Stimulated activated CD4-positive, alpha-beta T cell treated with anti-CD3 and anti-CD28 coated beads, Interleukin-2, amount 100 ng/mL, for 24 hours (primary cell): ENCODE measurements at regions not wholly inside any gene's neighbourhood (a gene's known extent, or its start where the extent isn't known, plus 50 kb on each side); places are given as distances from the start of the nearest gene placed in this dataset.

ENCODE experiments used
- DNase-seq, 2 donors: peaks; one replicate each; pipeline ENCODE4 v3.0.0-alpha.2; 2020

DNA sequence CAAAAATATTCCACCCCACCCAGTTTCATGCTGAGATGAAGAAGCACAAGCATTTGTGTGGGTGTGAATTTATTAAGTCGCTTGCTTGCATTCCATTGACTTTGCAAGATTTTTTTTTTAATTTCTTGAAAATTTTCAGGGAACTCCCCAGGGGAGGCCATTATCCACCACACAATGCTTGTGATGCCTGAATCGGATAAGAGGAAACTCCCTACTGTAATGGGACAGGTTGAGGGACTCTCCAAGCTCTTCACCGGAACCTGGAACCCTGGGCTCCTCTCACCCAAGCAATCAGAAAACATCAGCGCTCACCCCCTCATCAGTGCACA, 153.6 kb upstream of the ZMIZ1 start:
- DNase-seq: no peak

DNA sequence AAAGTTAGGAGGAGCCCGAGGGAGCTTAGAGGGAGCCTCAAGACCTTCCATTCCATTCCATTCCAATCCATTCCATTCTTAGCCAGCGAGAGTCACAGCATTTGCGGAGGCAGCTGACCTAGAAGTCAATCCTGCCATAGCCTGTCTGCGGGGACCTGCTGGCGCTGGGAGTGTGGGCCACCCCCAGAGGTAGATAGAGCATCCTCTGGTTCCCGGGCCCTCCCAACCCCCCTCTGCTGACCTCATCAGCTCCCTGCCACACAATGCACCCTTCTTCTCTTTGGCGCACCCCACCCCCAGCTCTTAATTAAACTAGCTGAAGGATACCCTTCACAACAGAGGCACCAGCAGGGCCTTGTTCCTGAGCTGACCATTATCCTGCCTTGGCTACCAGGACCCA, 152.5 kb upstream of the ZMIZ1 start:
- DNase-seq: no peak

GRCh38 chr10:78919181-78919966, 149.4 kb upstream of the ZMIZ1 start:
- no peak for DNase-seq

DNA sequence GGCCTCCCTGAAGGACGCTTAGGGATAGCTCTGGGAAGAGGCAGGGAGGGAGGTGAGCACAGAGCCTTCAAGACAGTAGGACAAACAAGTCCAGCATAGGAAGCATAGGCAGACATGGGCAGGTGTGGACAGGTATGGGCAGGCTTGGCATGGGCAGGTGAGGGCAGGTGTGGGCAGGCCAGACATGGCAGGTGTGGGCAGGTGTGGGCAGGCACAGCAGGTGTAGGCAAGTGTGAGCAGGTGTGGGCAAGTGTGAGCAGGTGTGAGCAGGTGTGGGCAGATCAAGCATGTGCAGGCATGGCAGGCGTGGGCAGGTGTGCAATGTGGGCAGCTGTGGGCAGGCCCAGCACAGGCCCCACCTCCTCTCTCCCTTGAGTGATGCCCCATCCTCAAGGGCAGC, 148.8 kb upstream of the ZMIZ1 start:
- DNase-seq: no peak

- no peak for DNase-seq
These were observed 146.9 kb upstream of the ZMIZ1 start for GRCh38 chr10:78921895-78922294.

DNA sequence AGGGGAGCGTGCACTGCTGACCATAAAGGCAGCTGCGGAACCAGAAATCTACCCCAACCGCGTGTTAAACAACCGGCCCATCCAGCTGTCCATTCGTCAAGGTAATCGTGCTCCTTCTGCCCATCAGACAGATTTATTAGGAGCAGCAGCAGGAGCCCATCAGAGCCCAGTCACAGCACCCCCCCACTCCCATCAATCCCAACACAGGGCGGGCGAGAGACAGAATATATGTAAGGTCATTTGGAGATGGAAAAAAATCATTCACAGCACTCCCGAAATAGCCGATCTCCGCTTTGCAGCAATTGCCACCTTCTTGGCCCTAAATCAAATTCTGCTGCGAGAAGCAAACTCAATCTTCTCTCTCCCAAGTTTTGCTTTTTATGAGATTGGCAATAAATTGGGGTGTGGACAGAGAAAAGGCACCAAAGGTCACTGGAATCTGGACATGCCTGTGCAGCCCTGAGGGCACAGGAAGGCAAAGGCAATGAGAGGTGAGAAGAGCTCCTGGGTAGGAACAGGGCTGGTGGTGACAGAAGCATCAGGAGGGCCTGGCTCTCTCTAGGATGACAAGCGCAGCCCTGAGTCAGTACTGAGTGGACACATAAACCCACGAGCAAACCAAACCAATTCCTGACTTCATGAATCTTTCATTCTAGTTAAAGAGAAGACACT, 145.0 kb upstream of the ZMIZ1 start:
- DNase-seq: no peak

DNA sequence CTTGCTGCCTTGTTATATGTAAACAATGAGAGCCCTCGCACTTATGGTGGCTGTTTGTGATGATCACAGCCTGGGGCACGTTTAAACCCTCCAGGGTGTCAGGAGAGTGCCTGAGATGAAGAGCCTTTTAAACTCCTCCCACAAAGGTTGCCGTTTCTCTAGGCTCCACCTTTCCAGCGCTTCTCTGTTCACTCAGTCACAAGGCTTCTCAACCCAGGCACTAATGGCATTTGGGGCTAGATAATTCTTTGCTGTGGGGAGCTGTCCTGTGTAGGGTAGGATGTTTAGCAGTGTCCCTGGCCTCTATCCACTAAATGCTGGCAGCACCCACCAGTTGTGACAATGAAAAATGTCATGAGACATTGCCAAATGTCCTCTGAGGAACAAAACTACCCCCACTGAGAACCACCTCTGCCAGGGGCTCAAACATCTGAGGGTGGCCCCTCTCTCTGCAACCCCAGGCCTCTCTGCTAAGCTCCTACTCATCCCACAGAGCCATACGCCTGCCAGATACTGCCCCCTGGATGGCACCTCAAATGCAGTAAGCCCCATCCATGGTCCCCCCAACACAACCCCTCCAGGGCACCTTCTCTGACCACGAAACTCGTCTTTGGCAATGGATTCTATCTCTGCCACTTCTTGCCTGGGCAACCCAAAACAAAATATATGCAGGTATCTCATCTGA, 144.3 kb upstream of the ZMIZ1 start:
- DNase-seq: no peak

- no peak for DNase-seq
These were observed 143.5 kb upstream of the ZMIZ1 start for GRCh38 chr10:78925275-78925674.

- no peak for DNase-seq
These were observed 142.9 kb upstream of the ZMIZ1 start for GRCh38 chr10:78925800-78926319.

GRCh38 chr10:78927257-78927995, 141.3 kb upstream of the ZMIZ1 start:
- DNase-seq: no peak

GRCh38 chr10:78928330-78928729, 140.4 kb upstream of the ZMIZ1 start:
- DNase-seq: no peak

- DNase-seq: no peak
These were observed 139.2 kb upstream of the ZMIZ1 start for GRCh38 chr10:78929541-78929940.

DNA sequence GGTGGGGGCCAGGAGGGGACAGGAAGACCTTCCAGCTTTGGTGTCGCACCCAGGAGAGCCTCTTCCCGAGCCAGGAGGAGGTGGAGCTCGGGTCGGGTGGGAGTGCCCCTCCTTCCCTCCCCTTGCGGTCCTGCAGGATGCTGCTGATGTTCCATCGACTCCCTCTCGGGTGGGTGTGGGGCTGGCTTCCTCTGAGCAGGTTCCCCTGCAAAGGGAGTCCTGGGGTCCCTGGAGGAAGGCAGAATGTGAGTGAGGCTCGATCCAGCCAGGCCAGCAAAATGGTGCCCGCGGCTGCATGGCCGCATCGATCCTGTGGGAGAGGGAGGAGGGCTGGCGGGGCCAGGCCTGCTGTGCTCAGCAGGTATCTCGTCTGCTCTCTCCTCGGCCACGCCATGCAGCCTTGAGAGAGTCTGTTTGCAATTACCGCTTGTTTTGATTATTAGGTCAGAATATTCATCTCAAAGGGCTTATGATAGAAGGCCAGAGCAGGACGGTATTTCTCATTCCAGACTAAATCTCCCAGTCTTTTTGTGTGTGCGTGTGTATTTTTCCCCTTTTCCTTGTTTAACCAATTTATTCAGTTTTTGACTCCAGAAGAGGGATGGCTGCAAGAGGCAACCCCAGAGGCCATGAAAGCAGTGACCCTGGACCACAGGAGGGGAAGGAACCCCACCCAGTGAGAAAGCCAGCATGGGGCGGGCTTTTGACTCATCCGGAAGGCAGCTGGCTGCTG, 137.3 kb upstream of the ZMIZ1 start:
- DNase-seq: no peak

- no peak for DNase-seq
These were observed 136.7 kb upstream of the ZMIZ1 start for GRCh38 chr10:78932054-78932386.

GRCh38 chr10:78932861-78933260, 135.9 kb upstream of the ZMIZ1 start:
- DNase-seq: no peak

DNA sequence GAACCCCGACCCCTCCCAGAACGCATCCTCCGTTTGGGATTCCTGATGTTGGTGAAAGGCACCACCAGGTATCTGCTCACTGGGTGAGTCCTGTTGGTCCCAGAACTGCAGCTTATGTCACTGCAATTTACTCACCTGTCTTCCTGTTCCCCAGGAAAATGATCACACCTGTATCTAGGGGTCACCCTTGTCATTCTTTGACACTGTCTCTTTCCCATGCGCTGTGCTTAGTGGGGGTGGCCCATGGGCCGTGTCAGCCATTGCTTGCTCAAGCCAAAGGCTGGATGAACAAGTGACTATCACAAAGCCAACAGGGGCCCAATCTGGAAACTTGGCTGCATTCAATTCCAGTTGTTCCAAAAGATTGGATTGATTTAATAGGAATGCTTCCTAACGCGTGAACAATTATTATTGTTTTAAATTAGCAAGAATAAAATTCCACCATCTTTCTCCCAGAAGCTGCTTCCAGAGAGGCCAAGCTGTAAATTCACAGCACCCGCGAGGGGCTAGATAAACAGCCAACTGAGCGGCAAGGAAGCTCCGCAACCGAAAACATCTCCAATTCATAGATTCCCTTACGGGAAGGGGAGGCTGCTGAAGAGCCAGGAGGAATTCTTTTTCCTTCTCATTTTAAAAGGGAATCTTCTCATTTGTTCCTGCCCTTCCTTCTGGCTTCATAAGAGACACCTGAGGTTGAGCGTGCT, 134.8 kb upstream of the ZMIZ1 start:
- DNase-seq: no peak

DNA sequence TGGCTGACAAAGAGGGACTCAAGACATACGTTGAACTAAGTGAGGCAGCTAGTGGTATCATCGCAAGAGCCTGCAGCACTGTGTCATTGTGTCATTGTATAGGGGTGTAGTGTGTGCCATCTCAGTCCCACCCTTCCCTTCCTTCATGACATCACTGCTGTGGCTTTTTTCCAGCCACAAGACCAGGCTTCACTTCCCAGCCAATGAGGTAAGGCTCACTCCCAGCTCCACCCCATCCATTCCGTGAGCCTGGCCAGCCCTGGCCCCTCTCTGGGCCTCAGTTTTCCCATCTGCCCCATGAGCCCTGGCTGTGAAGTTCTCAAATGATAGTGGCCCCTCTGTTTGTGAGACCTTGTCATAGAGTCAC, 134.3 kb upstream of the ZMIZ1 start:
- DNase-seq: no peak

- DNase-seq: no peak
These were observed 133.7 kb upstream of the ZMIZ1 start for GRCh38 chr10:78934994-78935602.

GRCh38 chr10:78935697-78936407, 132.9 kb upstream of the ZMIZ1 start:
- DNase-seq: no peak

DNA sequence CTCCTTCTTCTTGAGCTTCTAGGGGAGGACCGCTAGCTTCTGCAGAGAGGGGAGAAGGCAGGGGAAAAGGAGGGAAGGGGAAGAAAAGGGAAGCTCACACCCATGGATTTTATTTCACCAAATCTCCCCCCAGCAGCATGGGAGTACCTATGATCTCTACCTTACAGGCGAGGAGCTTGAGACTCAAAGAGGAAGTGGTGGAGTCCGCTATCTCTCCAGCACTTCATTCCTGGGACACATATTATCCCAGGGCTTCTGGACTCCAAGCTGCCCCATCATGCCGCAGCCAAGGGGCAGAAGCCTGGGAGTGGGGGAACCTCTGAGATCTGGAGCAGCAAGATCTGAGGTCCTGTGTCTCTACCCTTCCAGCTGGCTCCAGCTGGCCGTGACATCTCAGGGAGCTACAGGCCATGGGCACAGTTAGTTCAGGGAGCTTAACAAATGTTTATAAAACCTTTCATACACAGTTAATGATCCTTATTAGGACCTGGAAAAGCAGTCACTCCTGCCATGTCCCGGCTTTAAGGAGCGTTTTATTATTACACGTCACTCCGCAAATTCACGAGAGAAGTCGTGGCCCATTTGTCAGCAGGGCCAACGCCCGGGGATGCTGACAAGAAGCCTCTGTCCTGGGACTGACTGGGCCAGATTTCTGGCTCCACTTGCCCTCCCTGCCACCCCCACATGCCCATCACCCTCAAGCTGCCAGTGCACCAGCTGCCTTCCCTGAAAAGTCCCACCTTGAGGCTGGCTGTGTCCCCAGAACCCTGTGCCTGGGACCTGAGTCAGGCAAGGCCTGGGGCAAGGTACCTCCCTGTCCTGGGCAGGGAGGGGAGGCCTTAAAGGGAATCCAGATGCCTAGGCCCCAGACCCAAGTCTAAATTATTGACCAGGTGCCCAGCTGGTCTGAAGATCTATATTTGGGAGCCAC, 132.1 kb upstream of the ZMIZ1 start:
- DNase-seq: no peak
